GM19351 (cell line): ENCODE measurements at regions not wholly inside any gene's neighbourhood (a gene's known extent, or its start where the extent isn't known, plus 50 kb on each side); places are given as distances from the start of the nearest gene placed in this dataset.
A peak's percentile ranks its signal among the peaks of the same experiment; 100 is the strongest.
"Not testable (repeated sequence)": the region's sequence is repeated elsewhere in the genome, so short reads cannot be mapped to it uniquely, and the experiment has no call there.

Experiments used
- ATAC-seq: cut with Tn5 transposase; IDR thresholded peaks from one replicate; pipeline ENCODE4 v1.9.1; 2021; ENCODE audit warnings: mild to moderate bottlenecking, moderate library complexity; ENCODE audit not compliant: unreplicated experiment

- no peak for ATAC-seq
These were observed 143.8 kb downstream of the FGF1 start for GRCh38 chr5:142542078-142542477.

GRCh38 chr5:142540922-142541422 is 144.9 kb downstream of the FGF1 start:
- ATAC-seq: no peak

GRCh38 chr5:142539154-142539740 is 146.6 kb downstream of the FGF1 start:
- ATAC-seq: no peak

GRCh38 chr5:142537938-142538337 is 148.0 kb downstream of the FGF1 start:
- ATAC-seq: no peak

- no peak for ATAC-seq
These were observed 153.1 kb downstream of the FGF1 start for GRCh38 chr5:142532781-142533176.

GRCh38 chr5:142531977-142532780 is 153.7 kb downstream of the FGF1 start:
- ATAC-seq: no peak

- ATAC-seq: no peak
These were observed 155.0 kb downstream of the FGF1 start for GRCh38 chr5:142530904-142531303.

GRCh38 chr5:142529626-142530278 is 156.1 kb downstream of the FGF1 start:
- no peak for ATAC-seq

GRCh38 chr5:142527664-142528295 is 158.1 kb downstream of the FGF1 start:
- ATAC-seq: peak; percentile 47

- ATAC-seq: no peak
These were observed 158.7 kb downstream of the FGF1 start for GRCh38 chr5:142527234-142527633.

- ATAC-seq: no peak
These were observed 162.9 kb downstream of the FGF1 start for GRCh38 chr5:142522983-142523382.

- no peak for ATAC-seq
These were observed 164.2 kb downstream of the FGF1 start for GRCh38 chr5:142521706-142522105.

- ATAC-seq: no peak
These were observed 165.0 kb downstream of the FGF1 start for GRCh38 chr5:142520885-142521284.

GRCh38 chr5:142519913-142520312 is 166.0 kb downstream of the FGF1 start:
- not testable (repeated sequence) for ATAC-seq

GRCh38 chr5:142517840-142518239 is 168.1 kb downstream of the FGF1 start:
- no peak for ATAC-seq

GRCh38 chr5:142516732-142517131 is 169.2 kb downstream of the FGF1 start:
- no peak for ATAC-seq

GRCh38 chr5:142515036-142515435 is 170.9 kb downstream of the FGF1 start:
- ATAC-seq: no peak

GRCh38 chr5:142514196-142514595 is 171.7 kb downstream of the FGF1 start:
- ATAC-seq: no peak

- ATAC-seq: no peak
These were observed 173.5 kb downstream of the FGF1 start for GRCh38 chr5:142512043-142513042.

- no peak for ATAC-seq
These were observed 174.5 kb downstream of the FGF1 start for GRCh38 chr5:142511358-142511757.
